HepG2 (cell line): ENCODE measurements at regions not wholly inside any gene's neighbourhood (a gene's known extent, or its start where the extent isn't known, plus 50 kb on each side); places are given as distances from the start of the nearest gene placed in this dataset.

Experiments
- CEBPB ChIP-seq: IDR thresholded peaks from 2 replicates; pipeline ENCODE4 v1.6.1; 2011; ENCODE audit warnings: low read depth, low read length, improper control_type of control experiment, borderline replicate concordance
- EP300 ChIP-seq, 3 experiments: sonication (generic) in 1 of 3; formaldehyde crosslinking in 1 of 3; IDR thresholded peaks; 2 replicates each; pipeline versions ENCODE4 v1.5.1 to v1.6.1; 2011 to 2020; ENCODE audit warnings: low read depth in 2 of 3, low read length in 2 of 3, borderline replicate concordance in 1 of 3, improper control_type of control experiment in 1 of 3, mild to moderate bottlenecking in 1 of 3, missing genetic modification reagents in 1 of 3, moderate library complexity in 1 of 3
- MTF1 ChIP-seq: sonication (generic); formaldehyde crosslinking; IDR thresholded peaks from 2 replicates; pipeline ENCODE4 v1.5.0; 2020; ENCODE audit warnings: missing genetic modification reagents
- NCOR1 ChIP-seq: fragments of 200-600 bp; sonication (generic); IDR thresholded peaks from 2 replicates; pipeline ENCODE4 v1.7.0; 2017; ENCODE audit warnings: antibody characterized with exemption, low read length, borderline replicate concordance
- SP1 ChIP-seq, 2 experiments: fragments of 450-650 bp in 1 of 2; sonication (generic) in 1 of 2; formaldehyde crosslinking in 1 of 2; IDR thresholded peaks; 2 replicates each; pipeline versions ENCODE4 v1.4.0 to v1.6.1; 2016 to 2020; ENCODE audit warnings: missing genetic modification reagents in 1 of 2
- TBL1XR1 ChIP-seq: fragments of 150-350 bp; IDR thresholded peaks from 2 replicates; pipeline ENCODE4 v1.6.1; 2014; ENCODE audit warnings: borderline replicate concordance, low read length; ENCODE audit not compliant: partially characterized antibody
- ZNF274 ChIP-seq: sonication (generic); formaldehyde crosslinking; IDR thresholded peaks from 2 replicates; pipeline ENCODE4 v1.5.1; 2020; ENCODE audit warnings: mild to moderate bottlenecking, missing genetic modification reagents
- TF ChIP-seq, protein P1 (sequence below): sonication (generic); formaldehyde crosslinking; IDR thresholded peaks from 2 replicates; pipeline ENCODE4 v1.5.0; 2020; ENCODE audit warnings: mild to moderate bottlenecking, missing genetic modification reagents, moderate library complexity

DNA sequence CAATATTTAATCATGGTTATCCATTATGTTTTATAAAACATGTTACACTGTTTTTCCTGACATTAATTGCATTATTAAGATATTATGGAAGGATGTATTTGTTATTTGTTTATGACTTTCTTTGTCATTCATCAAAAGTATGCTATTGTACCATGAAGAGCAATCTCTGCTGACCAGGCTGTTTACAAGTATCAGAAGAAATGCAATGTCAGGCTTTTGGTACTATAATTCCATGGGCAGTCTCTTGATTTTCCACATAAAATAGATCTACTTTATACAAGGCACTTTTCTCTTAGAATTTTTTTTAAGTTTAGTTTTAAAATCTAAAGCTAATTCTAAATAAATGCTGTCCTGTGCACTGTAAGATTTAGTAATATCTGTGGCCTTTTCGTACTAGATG is 196.6 kb downstream of the COX7C start:
- TF ChIP-seq EP300 (IDR thresholded peaks at IDR 0.05; ENCODE audit: low read depth in 2 of 2, low read length in 2 of 2) (no peak), EP300 (CRISPR knock-in tag; IDR thresholded peaks at IDR 0.05; ENCODE audit: borderline replicate concordance) (no peak), NCOR1 (no peak), CEBPB (no peak), SP1 (IDR thresholded peaks at IDR 0.05) (no peak), SP1 (CRISPR knock-in tag; IDR thresholded peaks at IDR 0.05) (no peak), ZNF274 (no peak), TBL1XR1 (no peak), MTF1 (CRISPR knock-in tag) (no peak)
- TF ChIP-seq, protein P1, sequence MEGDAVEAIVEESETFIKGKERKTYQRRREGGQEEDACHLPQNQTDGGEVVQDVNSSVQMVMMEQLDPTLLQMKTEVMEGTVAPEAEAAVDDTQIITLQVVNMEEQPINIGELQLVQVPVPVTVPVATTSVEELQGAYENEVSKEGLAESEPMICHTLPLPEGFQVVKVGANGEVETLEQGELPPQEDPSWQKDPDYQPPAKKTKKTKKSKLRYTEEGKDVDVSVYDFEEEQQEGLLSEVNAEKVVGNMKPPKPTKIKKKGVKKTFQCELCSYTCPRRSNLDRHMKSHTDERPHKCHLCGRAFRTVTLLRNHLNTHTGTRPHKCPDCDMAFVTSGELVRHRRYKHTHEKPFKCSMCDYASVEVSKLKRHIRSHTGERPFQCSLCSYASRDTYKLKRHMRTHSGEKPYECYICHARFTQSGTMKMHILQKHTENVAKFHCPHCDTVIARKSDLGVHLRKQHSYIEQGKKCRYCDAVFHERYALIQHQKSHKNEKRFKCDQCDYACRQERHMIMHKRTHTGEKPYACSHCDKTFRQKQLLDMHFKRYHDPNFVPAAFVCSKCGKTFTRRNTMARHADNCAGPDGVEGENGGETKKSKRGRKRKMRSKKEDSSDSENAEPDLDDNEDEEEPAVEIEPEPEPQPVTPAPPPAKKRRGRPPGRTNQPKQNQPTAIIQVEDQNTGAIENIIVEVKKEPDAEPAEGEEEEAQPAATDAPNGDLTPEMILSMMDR (CRISPR knock-in tag) = no peak
